ENCODE measurements at regions not wholly inside any gene's neighbourhood (a gene's known extent, or its start where the extent isn't known, plus 50 kb on each side); places are given as distances from the start of the nearest gene placed in this dataset.
"Not testable (repeated sequence)": the region's sequence is repeated elsewhere in the genome, so short reads cannot be mapped to it uniquely, and the experiment has no call there.

- Mint-ChIP-seq H3K36me3 (no peaks in the 10 kb centered on the region), H3K4me3 (no peak overlapping the region), H3K27ac (no peak overlapping the region), H3K27me3 (no peaks in the 10 kb centered on the region), H3K4me1 (ENCODE audit: unreplicated experiment) (no peaks in the 10 kb centered on the region), H3K9me3 (no peaks in the 10 kb centered on the region)
- DNase-seq (ENCODE audit: extremely low spot score, unreplicated experiment) = no peak
- TF ChIP-seq, protein P1, sequence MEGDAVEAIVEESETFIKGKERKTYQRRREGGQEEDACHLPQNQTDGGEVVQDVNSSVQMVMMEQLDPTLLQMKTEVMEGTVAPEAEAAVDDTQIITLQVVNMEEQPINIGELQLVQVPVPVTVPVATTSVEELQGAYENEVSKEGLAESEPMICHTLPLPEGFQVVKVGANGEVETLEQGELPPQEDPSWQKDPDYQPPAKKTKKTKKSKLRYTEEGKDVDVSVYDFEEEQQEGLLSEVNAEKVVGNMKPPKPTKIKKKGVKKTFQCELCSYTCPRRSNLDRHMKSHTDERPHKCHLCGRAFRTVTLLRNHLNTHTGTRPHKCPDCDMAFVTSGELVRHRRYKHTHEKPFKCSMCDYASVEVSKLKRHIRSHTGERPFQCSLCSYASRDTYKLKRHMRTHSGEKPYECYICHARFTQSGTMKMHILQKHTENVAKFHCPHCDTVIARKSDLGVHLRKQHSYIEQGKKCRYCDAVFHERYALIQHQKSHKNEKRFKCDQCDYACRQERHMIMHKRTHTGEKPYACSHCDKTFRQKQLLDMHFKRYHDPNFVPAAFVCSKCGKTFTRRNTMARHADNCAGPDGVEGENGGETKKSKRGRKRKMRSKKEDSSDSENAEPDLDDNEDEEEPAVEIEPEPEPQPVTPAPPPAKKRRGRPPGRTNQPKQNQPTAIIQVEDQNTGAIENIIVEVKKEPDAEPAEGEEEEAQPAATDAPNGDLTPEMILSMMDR (conservative IDR thresholded peaks at IDR 0.05) = no peak
Observed at GRCh38 chr7:16940776-16941175, 59.0 kb upstream of the AGR3 start.

DNA sequence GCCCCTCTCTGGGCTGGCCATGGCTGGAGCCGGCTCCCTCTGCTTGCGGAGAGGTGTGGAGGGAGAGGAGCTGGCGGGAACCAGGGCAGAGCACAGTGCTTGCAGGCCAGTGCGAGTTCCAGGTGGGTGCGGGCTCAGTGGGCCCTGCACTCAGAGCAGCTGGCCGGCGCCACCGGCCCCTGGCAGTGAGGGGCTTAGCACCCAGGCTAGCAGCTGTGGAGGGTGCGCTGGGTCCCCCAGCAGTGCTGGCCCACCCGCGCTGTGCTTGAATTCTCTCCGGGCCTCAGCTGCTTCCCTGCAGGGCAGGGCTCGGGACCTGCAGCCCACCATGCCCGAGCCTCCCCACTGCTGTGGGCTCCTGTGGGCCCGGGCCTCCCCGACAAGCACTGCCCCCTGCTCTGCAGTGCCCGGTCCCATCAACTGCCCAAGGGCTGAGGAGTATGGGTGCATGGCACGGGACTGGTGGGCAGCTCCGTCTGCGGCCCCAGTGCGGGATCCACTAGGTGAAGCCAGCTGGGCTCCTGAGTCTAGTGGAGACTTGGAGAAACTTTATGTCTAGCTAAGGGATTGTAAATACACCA, 61.2 kb upstream of the AGR3 start:
- Mint-ChIP-seq H3K9me3 (no peaks in the 10 kb centered on the region), H3K4me1 (ENCODE audit: unreplicated experiment) (no peaks in the 10 kb centered on the region), H3K27me3 (no peaks in the 10 kb centered on the region), H3K27ac (no peak overlapping the region), H3K36me3 (no peaks in the 10 kb centered on the region), H3K4me3 (no peak overlapping the region)
- DNase-seq (ENCODE audit: extremely low spot score, unreplicated experiment) = no peak
- TF ChIP-seq, protein P1 (conservative IDR thresholded peaks at IDR 0.05) = no peak

DNA sequence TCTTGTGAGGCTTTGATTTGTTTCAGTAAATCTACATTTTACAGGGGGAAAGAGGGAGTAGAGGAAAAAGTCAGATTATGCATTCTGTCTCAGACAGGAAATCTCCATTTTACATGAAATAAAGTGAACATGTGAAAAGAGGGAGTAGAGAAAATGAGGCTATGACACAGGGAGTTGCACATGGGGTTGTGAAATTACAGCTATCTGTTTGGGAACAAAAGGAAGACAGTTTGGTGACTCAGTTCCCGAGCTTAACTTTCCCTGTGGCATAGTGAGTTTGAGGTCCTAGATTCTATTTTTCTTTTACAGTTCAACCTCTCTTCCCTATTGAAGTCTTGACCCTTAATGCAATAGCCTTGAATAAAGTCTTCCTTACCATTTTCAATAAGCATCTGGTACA, 63.2 kb upstream of the AGR3 start:
- H3K27me3 Mint-ChIP-seq = no peaks in the 10 kb centered on the region
- no peak overlapping the region for H3K4me3 Mint-ChIP-seq
- H3K27ac Mint-ChIP-seq = no peak overlapping the region
- no peak for DNase-seq (ENCODE audit: extremely low spot score, unreplicated experiment)
- TF ChIP-seq, protein P1 (conservative IDR thresholded peaks at IDR 0.05) = no peak
- H3K4me1 Mint-ChIP-seq (ENCODE audit: unreplicated experiment) = no peaks in the 10 kb centered on the region
- H3K36me3 Mint-ChIP-seq = no peaks in the 10 kb centered on the region
- H3K9me3 Mint-ChIP-seq = peaks cover 6% of the 10 kb centered on the region

GRCh38 chr7:16945372-16945771, 63.6 kb upstream of the AGR3 start:
- TF ChIP-seq, protein P1 (conservative IDR thresholded peaks at IDR 0.05) = no peak
- Mint-ChIP-seq H3K4me3 (no peak overlapping the region), H3K27me3 (no peaks in the 10 kb centered on the region), H3K27ac (no peak overlapping the region), H3K4me1 (ENCODE audit: unreplicated experiment) (no peaks in the 10 kb centered on the region), H3K9me3 (peaks cover 6% of the 10 kb centered on the region), H3K36me3 (no peaks in the 10 kb centered on the region)
- no peak for DNase-seq (ENCODE audit: extremely low spot score, unreplicated experiment)

DNA sequence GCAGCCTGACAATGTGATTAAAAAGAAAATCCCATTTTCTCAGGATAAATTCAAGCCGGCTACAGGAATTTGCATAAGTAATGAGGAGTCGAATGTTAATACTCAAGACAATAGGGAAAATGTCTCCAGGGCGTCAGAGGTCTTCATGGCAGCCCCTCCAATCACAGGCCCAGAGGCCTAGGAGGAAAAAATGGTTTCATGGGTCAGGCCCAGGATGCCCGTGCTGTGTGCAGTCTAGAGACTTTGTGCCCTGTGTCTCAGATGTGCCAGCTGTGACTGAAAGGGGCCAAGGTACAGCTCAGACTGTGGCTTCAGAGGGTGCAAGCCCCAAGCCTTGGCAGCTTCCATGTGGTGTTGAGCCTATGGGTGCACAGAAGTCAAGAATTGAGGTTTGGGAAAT, 66.3 kb upstream of the AGR3 start:
- not testable (repeated sequence) for H3K36me3 Mint-ChIP-seq; H3K4me1 Mint-ChIP-seq (ENCODE audit: unreplicated experiment); H3K27me3 Mint-ChIP-seq; H3K27ac Mint-ChIP-seq; H3K4me3 Mint-ChIP-seq; DNase-seq (ENCODE audit: extremely low spot score, unreplicated experiment); H3K9me3 Mint-ChIP-seq

DNA sequence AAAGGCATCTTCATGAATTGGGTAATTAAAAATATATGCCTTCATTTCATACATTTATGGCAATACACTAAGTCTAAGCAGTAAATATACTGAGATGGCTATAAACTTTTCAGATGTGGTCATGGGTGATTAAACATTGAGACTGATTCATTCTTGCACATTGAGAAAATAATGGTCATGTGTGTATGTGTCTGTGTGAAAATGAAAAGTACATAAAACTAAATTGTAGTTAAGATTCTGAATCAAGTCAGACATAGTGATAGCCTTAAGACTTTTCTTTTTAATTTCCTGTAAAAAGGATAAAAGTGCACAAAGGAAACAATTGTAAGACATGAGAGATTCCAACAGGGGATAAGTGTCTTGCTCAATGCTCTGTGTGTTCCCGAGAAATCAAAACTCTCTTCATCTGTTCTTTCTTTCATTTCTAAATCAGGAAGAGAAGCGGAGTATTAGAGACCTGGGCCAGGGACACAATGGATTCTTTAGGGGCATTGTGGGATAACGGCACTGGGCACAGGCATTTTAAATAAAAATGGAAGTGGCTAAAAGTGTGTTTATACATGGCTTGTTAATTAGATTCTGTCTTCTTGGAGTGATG, 69.8 kb upstream of the AGR3 start:
- no peaks in the 10 kb centered on the region for H3K27me3 Mint-ChIP-seq
- peaks cover 6% of the 10 kb centered on the region for H3K9me3 Mint-ChIP-seq
- no peak overlapping the region for H3K4me3 Mint-ChIP-seq
- TF ChIP-seq, protein P1 (conservative IDR thresholded peaks at IDR 0.05) = no peak
- DNase-seq (ENCODE audit: extremely low spot score, unreplicated experiment) = no peak
- H3K36me3 Mint-ChIP-seq = no peaks in the 10 kb centered on the region
- H3K27ac Mint-ChIP-seq = no peak overlapping the region
- H3K4me1 Mint-ChIP-seq (ENCODE audit: unreplicated experiment) = peaks cover 4% of the 10 kb centered on the region
